Heart left ventricle (tissue), 16 donors: ENCODE measurements at regions not wholly inside any gene's neighbourhood (a gene's known extent, or its start where the extent isn't known, plus 50 kb on each side); places are given as distances from the start of the nearest gene placed in this dataset.

ENCODE experiments used
- ATAC-seq, 4 donors: fragments of 200-7000 bp; cut with Tn5 transposase; one replicate each; pipeline ENCODE4 v1.9.1; 2020 to 2022; ENCODE audit warnings: moderate library complexity in 4 of 4, mild to moderate bottlenecking in 3 of 4, moderate number of reproducible peaks in 1 of 4
- DNase-seq, 5 donors: peaks; one replicate each; pipeline ENCODE4 v3.0.0-alpha.2; 2020
- H3K27ac ChIP-seq, 12 donors: fragments of 200-600 bp; sonication (generic) in 4 of 12; one replicate each; pipeline versions ENCODE4 v1.5.0 to v1.8.0; 2016 to 2022; ENCODE audit warnings: mild to moderate bottlenecking in 2 of 12
- H3K27me3 ChIP-seq, 9 donors: fragments of 200-600 bp; sonication (generic) in 2 of 9; one replicate each; pipeline versions ENCODE4 v1.5.1 to v1.8.0; 2016 to 2022; ENCODE audit warnings: mild to moderate bottlenecking in 3 of 9
- H3K36me3 ChIP-seq, 9 donors: fragments of 200-600 bp; sonication (generic) in 2 of 9; one replicate each; pipeline versions ENCODE4 v1.5.0 to v1.8.0; 2018 to 2022; ENCODE audit warnings: mild to moderate bottlenecking in 2 of 9
- H3K4me1 ChIP-seq, 12 donors: fragments of 200-600 bp; sonication (generic) in 4 of 12; one replicate each; pipeline versions ENCODE4 v1.5.0 to v1.8.0; 2016 to 2022; ENCODE audit warnings: mild to moderate bottlenecking in 3 of 12
- H3K4me3 ChIP-seq, 12 donors: fragments of 200-600 bp; sonication (generic) in 4 of 12; one replicate each; pipeline versions ENCODE4 v1.5.0 to v1.8.0; 2017 to 2022; ENCODE audit warnings: mild to moderate bottlenecking in 9 of 12, moderate library complexity in 4 of 12
- H3K9me3 ChIP-seq, 12 donors: fragments of 200-600 bp; sonication (generic) in 4 of 12; one replicate each; pipeline versions ENCODE4 v1.5.0 to v1.8.0; 2016 to 2022; ENCODE audit warnings: mild to moderate bottlenecking in 1 of 12
- POLR2A ChIP-seq, 2 donors: fragments of 450-650 bp; IDR thresholded peaks; one replicate each; pipeline ENCODE4 v1.6.1; 2017; ENCODE audit warnings: antibody characterized with exemption in 2 of 2, mild to moderate bottlenecking in 2 of 2, moderate library complexity in 2 of 2
- WGBS, 4 donors: extraction: QIAGEN DNeasy Blood & Tissue Kit in 2 of 4; methylation state at CpG; one replicate each; pipeline versions ENCODE4 v1.1.5 to v1.1.7; 2013 to 2018; 5-methylcytosine and 5-hydroxymethylcytosine counted together
- intact Hi-C, 10 donors: fragments of 100-400 bp; cut with DNase I; formaldehyde crosslinking; loops; one replicate each; pipeline versions ENCODE4 v1.11.1 to v1.14.2; 2022
- TF ChIP-seq, protein P1 (sequence below), 12 donors: fragments of 200-600 bp; sonication (generic) in 4 of 12; IDR thresholded peaks; one replicate each; pipeline versions ENCODE4 v1.5.0 to v1.8.0; 2018 to 2022; ENCODE audit warnings: antibody characterized with exemption in 12 of 12, mild to moderate bottlenecking in 5 of 12
- donor health status: ischemic (EF 13 %, LVEDD 7.1; RV severe dilation, severe dysfunction).
- donor health status: healthy with polysubstance abuse.
- donor health status: DM: no; HTN: yes; CAD: no.
- donor health status: DM: no; HTN: no; CAD: no.
- donor health status: ischemic (EF 25% LVEDD 6.9; RV normal size, moderate dysfunction).
- donor health status: ischemic (EF 25% LVEDD 5.7; RV mildly dilated, moderate dysfunction).
- donor health status: healthy.
- donor health status: DM: yes; HTN: yes; CAD: no.
- donor health status: ischemic (EF 35%, LVEDD 5.7; RV mildly dilated, moderate dysfunction).
- donor health status: nonischemic (EF 11% LVEDD 7.7; RV severe dilation, severe dysfunction).
- donor health status: DM: yes; HTN: yes; CAD: no.
- donor health status: PGD.
- donor health status: ischemic (EF 29% LVEDD 5.4; RV normal size, mild dysfunction).
- donor health status: nonischemic (EF 23%, LVEDD 6.1; RV moderate dilation, normal function).

DNA sequence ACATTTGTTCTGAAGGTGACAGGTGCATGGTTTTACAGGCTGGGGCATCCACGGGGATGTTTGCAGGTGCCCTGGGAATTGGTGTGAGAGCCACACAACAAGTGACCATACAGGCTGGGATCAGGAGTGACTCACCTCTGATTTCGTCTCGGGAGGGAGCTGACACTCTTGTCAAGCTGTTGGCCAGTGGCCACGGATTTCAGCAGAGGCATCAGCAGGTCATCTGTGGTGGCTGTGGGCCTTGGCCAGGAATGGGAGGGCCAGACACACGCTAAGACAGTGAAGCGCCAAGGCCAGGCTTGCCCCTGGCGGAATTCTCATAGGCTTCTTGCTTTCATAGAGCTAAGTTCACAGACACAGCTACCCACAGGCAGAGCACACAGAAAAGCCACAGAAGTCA, 108.6 kb downstream of the HSPH1 start:
- Histone ChIP-seq H3K9me3 (no peaks in the 10 kb centered on the region), H3K36me3 (no peaks in the 10 kb centered on the region), H3K4me1 (peaks cover 0 to 12% (median 0%) of the 10 kb centered on the region in 12 donors), H3K4me3 (no peak overlapping the region), H3K27ac (no peak overlapping the region), H3K27me3 (no peaks in the 10 kb centered on the region)
- ATAC-seq (peak in 3 of 4 donors; percentile 51 to 91 (median 51)), DNase-seq (peak in 3 of 5 donors; percentile 72 to 84 (median 73))
- 41 to 54% (median 47%) methylated on average over 4 to 7 of the region's 7 CpGs for WGBS, 4 donors
- TF ChIP-seq, protein P1, sequence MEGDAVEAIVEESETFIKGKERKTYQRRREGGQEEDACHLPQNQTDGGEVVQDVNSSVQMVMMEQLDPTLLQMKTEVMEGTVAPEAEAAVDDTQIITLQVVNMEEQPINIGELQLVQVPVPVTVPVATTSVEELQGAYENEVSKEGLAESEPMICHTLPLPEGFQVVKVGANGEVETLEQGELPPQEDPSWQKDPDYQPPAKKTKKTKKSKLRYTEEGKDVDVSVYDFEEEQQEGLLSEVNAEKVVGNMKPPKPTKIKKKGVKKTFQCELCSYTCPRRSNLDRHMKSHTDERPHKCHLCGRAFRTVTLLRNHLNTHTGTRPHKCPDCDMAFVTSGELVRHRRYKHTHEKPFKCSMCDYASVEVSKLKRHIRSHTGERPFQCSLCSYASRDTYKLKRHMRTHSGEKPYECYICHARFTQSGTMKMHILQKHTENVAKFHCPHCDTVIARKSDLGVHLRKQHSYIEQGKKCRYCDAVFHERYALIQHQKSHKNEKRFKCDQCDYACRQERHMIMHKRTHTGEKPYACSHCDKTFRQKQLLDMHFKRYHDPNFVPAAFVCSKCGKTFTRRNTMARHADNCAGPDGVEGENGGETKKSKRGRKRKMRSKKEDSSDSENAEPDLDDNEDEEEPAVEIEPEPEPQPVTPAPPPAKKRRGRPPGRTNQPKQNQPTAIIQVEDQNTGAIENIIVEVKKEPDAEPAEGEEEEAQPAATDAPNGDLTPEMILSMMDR (IDR thresholded peaks at IDR 0.05): no peak
- no peak for TF ChIP-seq POLR2A (IDR thresholded peaks at IDR 0.05)
- intact Hi-C loops: no loop called here

DNA sequence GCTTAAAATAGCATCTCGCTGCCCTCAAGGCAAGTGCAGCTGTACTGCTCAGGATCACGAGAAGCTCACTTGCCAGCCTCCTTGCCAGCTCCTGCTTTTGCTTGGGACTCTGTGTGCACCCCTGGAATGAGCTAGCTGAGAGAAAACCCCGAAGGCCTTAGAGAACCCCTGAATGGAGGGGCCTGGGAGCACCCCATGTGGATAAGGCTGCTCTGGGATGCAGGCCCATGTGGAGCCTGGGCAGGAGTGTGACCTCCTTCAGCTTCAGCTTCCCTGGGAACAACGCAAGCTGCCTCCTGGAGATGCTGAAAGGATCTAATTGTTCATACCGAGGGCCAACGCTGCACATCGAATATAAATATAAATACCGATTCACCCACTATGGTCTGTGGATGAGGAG, 109.2 kb downstream of the HSPH1 start:
- ATAC-seq: no peak
- intact Hi-C loops: no loop called here
- DNase-seq: no peak
- Histone ChIP-seq H3K36me3 (no peaks in the 10 kb centered on the region), H3K4me1 (peaks cover 0 to 12% (median 0%) of the 10 kb centered on the region in 12 donors), H3K27ac (no peak overlapping the region), H3K9me3 (no peaks in the 10 kb centered on the region), H3K4me3 (no peak overlapping the region), H3K27me3 (no peaks in the 10 kb centered on the region)
- no peak for TF ChIP-seq POLR2A (IDR thresholded peaks at IDR 0.05)
- TF ChIP-seq, protein P1 (IDR thresholded peaks at IDR 0.05): no peak
- WGBS, 4 donors: 95 to 98% (median 95%) methylated on average over 8 of the region's 8 CpGs

DNA sequence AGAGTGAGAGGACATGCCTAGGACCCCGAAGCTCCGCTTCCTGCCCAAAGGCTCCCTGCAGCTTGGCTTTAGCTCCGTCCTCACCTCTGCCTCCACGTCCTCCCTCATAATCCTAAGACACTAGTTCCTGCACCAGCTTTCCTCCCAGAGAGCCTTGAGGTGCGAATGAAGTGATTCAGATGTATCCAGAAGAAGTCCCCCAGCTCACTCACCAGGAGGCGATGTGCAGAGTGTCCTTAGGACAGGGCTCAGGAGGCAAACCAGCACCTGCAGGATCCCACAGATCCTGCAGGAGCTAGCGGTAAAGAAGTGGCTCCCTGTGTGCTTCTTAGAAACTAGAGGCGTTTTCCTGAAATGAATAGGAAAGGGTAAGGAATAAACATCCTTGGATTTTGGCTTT, 109.7 kb downstream of the HSPH1 start:
- H3K4me3 ChIP-seq: no peak overlapping the region
- intact Hi-C loops: no loop called here
- TF ChIP-seq, protein P1 (IDR thresholded peaks at IDR 0.05): no peak
- no peak for TF ChIP-seq POLR2A (IDR thresholded peaks at IDR 0.05)
- peaks cover 0 to 10% (median under 1%) of the 10 kb centered on the region in 12 donors for H3K4me1 ChIP-seq
- H3K27ac ChIP-seq: no peak overlapping the region
- DNase-seq (no peak), ATAC-seq (no peak)
- no peaks in the 10 kb centered on the region for H3K36me3 ChIP-seq
- 90 to 91% (median 90%) methylated on average over 8 of the region's 8 CpGs for WGBS, 4 donors
- H3K27me3 ChIP-seq: no peaks in the 10 kb centered on the region
- no peaks in the 10 kb centered on the region for H3K9me3 ChIP-seq

GRCh38 chr13:31050486-31051400, 111.0 kb downstream of the HSPH1 start:
- WGBS, 4 donors: 84 to 90% (median 90%) methylated on average over 6 of the region's 6 CpGs
- H3K4me1 ChIP-seq: peaks cover 0 to 16% (median 9%) of the 10 kb centered on the region in 12 donors
- H3K4me3 ChIP-seq: no peak overlapping the region
- no peak for ATAC-seq
- H3K27me3 ChIP-seq: no peaks in the 10 kb centered on the region
- no peaks in the 10 kb centered on the region for H3K36me3 ChIP-seq
- intact Hi-C loops: no loop called here
- DNase-seq: no peak
- no peak overlapping the region for H3K27ac ChIP-seq
- TF ChIP-seq POLR2A (IDR thresholded peaks at IDR 0.05): no peak
- TF ChIP-seq, protein P1 (IDR thresholded peaks at IDR 0.05): peak in 2 of 12 donors; percentile 25 to 29
- no peaks in the 10 kb centered on the region for H3K9me3 ChIP-seq
